Neural cell (in vitro differentiated cells): ENCODE measurements at regions not wholly inside any gene's neighbourhood (a gene's known extent, or its start where the extent isn't known, plus 50 kb on each side); places are given as distances from the start of the nearest gene placed in this dataset.

Source experiments
- H2AFZ ChIP-seq: fragments of 200-600, 300-800 bp; sonication (generic), shearing (Covaris generic); 2 replicates; pipeline ENCODE4 v1.6.0; 2014; ENCODE audit warnings: low read depth, mild to moderate bottlenecking, antibody characterized with exemption, low read length, moderate library complexity
- H3F3A ChIP-seq: fragments of 200-600 bp; shearing (Covaris generic); 2 replicates; pipeline ENCODE4 v1.6.1; 2016; ENCODE audit warnings: mild to moderate bottlenecking, moderate library complexity, mixed read lengths, antibody characterized with exemption, low read length; ENCODE audit not compliant: insufficient read depth, poor library complexity, severe bottlenecking
- H3K27ac ChIP-seq: fragments of 200-600, 300-800 bp; sonication (generic), shearing (Covaris generic); 2 replicates; pipeline ENCODE4 v1.5.1; 2014; ENCODE audit warnings: mild to moderate bottlenecking, low read length, moderate library complexity
- H3K27me3 ChIP-seq: fragments of 300-800, 200-600 bp; sonication (generic), shearing (Covaris generic); 2 replicates; pipeline ENCODE4 v1.6.0; 2014; ENCODE audit warnings: mild to moderate bottlenecking, low read depth, low read length, moderate library complexity; ENCODE audit not compliant: insufficient read depth
- H3K36me3 ChIP-seq: fragments of 300-800, 200-600 bp; sonication (generic), shearing (Covaris generic); 2 replicates; pipeline ENCODE4 v1.5.1; 2014; ENCODE audit warnings: mild to moderate bottlenecking, antibody characterized with exemption, low read length, moderate library complexity; ENCODE audit not compliant: insufficient read depth
- H3K4me2 ChIP-seq: fragments of 300-800, 200-600 bp; sonication (generic), shearing (Covaris generic); 2 replicates; pipeline ENCODE4 v1.6.0; 2014; ENCODE audit warnings: mild to moderate bottlenecking, low read length
- H3K4me3 ChIP-seq: fragments of 300-800, 200-600 bp; sonication (generic), shearing (Covaris generic); 2 replicates; pipeline ENCODE4 v1.5.1; 2014; ENCODE audit warnings: mild to moderate bottlenecking, low read length, moderate library complexity
- H3K79me2 ChIP-seq: fragments of 200-600 bp; shearing (Covaris generic); replicated peaks from 2 replicates; pipeline ENCODE4 v1.6.0; 2014; ENCODE audit warnings: mild to moderate bottlenecking, low read length, moderate library complexity; ENCODE audit not compliant: insufficient read depth
- H3K9ac ChIP-seq: fragments of 300-800, 200-600 bp; sonication (generic), shearing (Covaris generic); 2 replicates; pipeline ENCODE4 v1.6.1; 2016; ENCODE audit warnings: mild to moderate bottlenecking, low read length, mixed read lengths
- H3K9me2 ChIP-seq: fragments of 200-600 bp; shearing (Covaris generic); 2 replicates; pipeline ENCODE4 v1.6.1; 2016; ENCODE audit warnings: mild to moderate bottlenecking, low read length, mixed read lengths; ENCODE audit not compliant: insufficient read depth
- H3K9me3 ChIP-seq: fragments of 200-600, 300-800 bp; sonication (generic), shearing (Covaris generic); 2 replicates; pipeline ENCODE4 v1.6.1; 2016; ENCODE audit warnings: mild to moderate bottlenecking, mixed run types, low read length, moderate library complexity, mixed read lengths
- H4K20me1 ChIP-seq: fragments of 200-600 bp; shearing (Covaris generic); 2 replicates; pipeline ENCODE4 v1.6.1; 2016; ENCODE audit warnings: mild to moderate bottlenecking, mixed run types; ENCODE audit not compliant: insufficient read depth
- CTCF ChIP-seq: fragments of 450-650 bp; IDR thresholded peaks from 2 replicates; pipeline ENCODE4 v1.5.1; 2014; ENCODE audit warnings: antibody characterized with exemption, mild to moderate bottlenecking, moderate library complexity; ENCODE audit not compliant: poor library complexity, severe bottlenecking
- EP300 ChIP-seq: fragments of 450-650 bp; conservative IDR thresholded peaks from 2 replicates; pipeline ENCODE4 v1.6.1; 2014; ENCODE audit warnings: antibody characterized with exemption, mild to moderate bottlenecking, moderate library complexity; ENCODE audit not compliant: poor library complexity, severe bottlenecking
- EZH2 ChIP-seq: fragments of 200-600, 300-800 bp; shearing (Covaris generic), sonication (generic); IDR thresholded peaks from 2 replicates; pipeline ENCODE4 v1.6.1; 2014; ENCODE audit warnings: antibody characterized with exemption, low read length, borderline replicate concordance, mild to moderate bottlenecking; ENCODE audit not compliant: insufficient read depth, poor library complexity, severe bottlenecking
- MXI1 ChIP-seq: fragments of 450-650 bp; conservative IDR thresholded peaks from 2 replicates; pipeline ENCODE4 v1.6.1; 2014; ENCODE audit warnings: antibody characterized with exemption, mild to moderate bottlenecking; ENCODE audit not compliant: poor library complexity, severe bottlenecking
- POLR2AphosphoS5 ChIP-seq: IDR thresholded peaks from 2 replicates; pipeline ENCODE4 v1.6.1; 2012
- RAD21 ChIP-seq: fragments of 450-650 bp; conservative IDR thresholded peaks from 2 replicates; pipeline ENCODE4 v1.6.1; 2014; ENCODE audit warnings: antibody characterized with exemption, mild to moderate bottlenecking, moderate library complexity
- REST ChIP-seq: IDR thresholded peaks from 2 replicates; pipeline ENCODE4 v1.6.1; 2012; ENCODE audit warnings: borderline replicate concordance
- SMC3 ChIP-seq: fragments of 450-650 bp; conservative IDR thresholded peaks from 2 replicates; pipeline ENCODE4 v1.6.1; 2014; ENCODE audit warnings: antibody characterized with exemption, mild to moderate bottlenecking, moderate library complexity; ENCODE audit not compliant: poor library complexity
- TAF1 ChIP-seq: IDR thresholded peaks from 2 replicates; pipeline ENCODE4 v1.6.1; 2012; ENCODE audit warnings: low read depth

GRCh38 chr21:15667010-15667409, 62.8 kb upstream of the USP25 start:
- no peaks in the 10 kb centered on the region for H3K9me2 ChIP-seq
- no peak overlapping the region for H2AFZ ChIP-seq
- no peak overlapping the region for H3K4me2 ChIP-seq
- H3K9me3 ChIP-seq: no peaks in the 10 kb centered on the region
- H3F3A ChIP-seq: no peaks in the 10 kb centered on the region
- no peaks in the 10 kb centered on the region for H3K79me2 ChIP-seq
- H3K27me3 ChIP-seq: no peaks in the 10 kb centered on the region
- no peak overlapping the region for H3K9ac ChIP-seq
- no peak overlapping the region for H3K4me3 ChIP-seq
- no peaks in the 10 kb centered on the region for H3K36me3 ChIP-seq
- no peaks in the 10 kb centered on the region for H4K20me1 ChIP-seq
- no peak overlapping the region for H3K27ac ChIP-seq
- TF ChIP-seq POLR2AphosphoS5: no peak
- TF ChIP-seq CTCF: no peak
- TF ChIP-seq EP300: no peak
- no peak for TF ChIP-seq SMC3
- no peak for TF ChIP-seq REST
- TF ChIP-seq EZH2: no peak
- TF ChIP-seq TAF1: no peak
- no peak for TF ChIP-seq MXI1
- TF ChIP-seq RAD21: no peak

- H3K9me2 ChIP-seq: no peaks in the 10 kb centered on the region
- no peak overlapping the region for H2AFZ ChIP-seq
- H3K9me3 ChIP-seq: no peaks in the 10 kb centered on the region
- H3K79me2 ChIP-seq: no peaks in the 10 kb centered on the region
- H3K9ac ChIP-seq: no peak overlapping the region
- no peak overlapping the region for H3K27ac ChIP-seq
- TF ChIP-seq TAF1: no peak
- no peak for TF ChIP-seq CTCF
- TF ChIP-seq EZH2: no peak
- TF ChIP-seq SMC3: no peak
- TF ChIP-seq RAD21: no peak
- no peak overlapping the region for H3K4me2 ChIP-seq
- H3F3A ChIP-seq: no peaks in the 10 kb centered on the region
- no peaks in the 10 kb centered on the region for H3K27me3 ChIP-seq
- no peaks in the 10 kb centered on the region for H3K36me3 ChIP-seq
- no peak overlapping the region for H3K4me3 ChIP-seq
- no peaks in the 10 kb centered on the region for H4K20me1 ChIP-seq
Observed at GRCh38 chr21:15667819-15668218, 62.0 kb upstream of the USP25 start.
